ENCODE measurements at regions not wholly inside any gene's neighbourhood (a gene's known extent, or its start where the extent isn't known, plus 50 kb on each side); places are given as distances from the start of the nearest gene placed in this dataset.

DNA sequence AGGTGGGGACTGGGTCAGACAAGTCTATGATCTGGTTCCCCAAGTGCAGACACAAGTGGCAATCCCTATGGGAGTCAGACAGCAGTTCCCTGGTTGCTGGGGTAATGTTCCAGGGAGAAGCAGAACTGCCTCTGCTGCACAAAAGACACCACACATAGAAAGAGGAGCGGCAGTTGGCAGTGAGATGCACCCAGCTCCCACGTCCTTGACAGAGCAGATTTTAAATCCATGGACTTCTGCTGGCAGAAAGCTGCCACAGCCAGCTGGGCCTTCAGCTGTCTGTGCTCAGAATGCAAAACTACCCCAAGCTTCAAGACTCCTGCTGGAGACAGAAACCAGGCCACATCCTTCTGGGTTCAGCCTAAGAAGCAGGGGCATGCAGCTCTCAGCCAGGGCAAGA is 147.2 kb downstream of the ETAA1 start:
- no peak for DNase-seq
- no peaks in the 10 kb centered on the region for H3K36me3 ChIP-seq
- no peak overlapping the region for H3K27ac ChIP-seq
- no peaks in the 10 kb centered on the region for H3K4me1 ChIP-seq
- no peaks in the 10 kb centered on the region for H3K27me3 ChIP-seq
- no peak overlapping the region for H3K4me3 ChIP-seq
- intact Hi-C loops (cut with DNase I; ENCODE audit: low total_unique reads) (no loop called here), in situ Hi-C loops (cut with MboI; ENCODE audit: low pct_ligation_motif_present in 1 of 4, low pct_unique_long_range_greater_than_20kb in 1 of 4, low sequenced_read_pairs in 3 of 4) (no loop called here)
- 50% methylated on average over 2 of the region's 2 CpGs; no CpG with 5 or more reads in 1 of the 2 donors for WGBS, 2 donors (ENCODE audit: low coverage in 1 of 2)
- no peak for TF ChIP-seq POLR2A (IDR thresholded peaks at IDR 0.05)
- TF ChIP-seq, protein P1, sequence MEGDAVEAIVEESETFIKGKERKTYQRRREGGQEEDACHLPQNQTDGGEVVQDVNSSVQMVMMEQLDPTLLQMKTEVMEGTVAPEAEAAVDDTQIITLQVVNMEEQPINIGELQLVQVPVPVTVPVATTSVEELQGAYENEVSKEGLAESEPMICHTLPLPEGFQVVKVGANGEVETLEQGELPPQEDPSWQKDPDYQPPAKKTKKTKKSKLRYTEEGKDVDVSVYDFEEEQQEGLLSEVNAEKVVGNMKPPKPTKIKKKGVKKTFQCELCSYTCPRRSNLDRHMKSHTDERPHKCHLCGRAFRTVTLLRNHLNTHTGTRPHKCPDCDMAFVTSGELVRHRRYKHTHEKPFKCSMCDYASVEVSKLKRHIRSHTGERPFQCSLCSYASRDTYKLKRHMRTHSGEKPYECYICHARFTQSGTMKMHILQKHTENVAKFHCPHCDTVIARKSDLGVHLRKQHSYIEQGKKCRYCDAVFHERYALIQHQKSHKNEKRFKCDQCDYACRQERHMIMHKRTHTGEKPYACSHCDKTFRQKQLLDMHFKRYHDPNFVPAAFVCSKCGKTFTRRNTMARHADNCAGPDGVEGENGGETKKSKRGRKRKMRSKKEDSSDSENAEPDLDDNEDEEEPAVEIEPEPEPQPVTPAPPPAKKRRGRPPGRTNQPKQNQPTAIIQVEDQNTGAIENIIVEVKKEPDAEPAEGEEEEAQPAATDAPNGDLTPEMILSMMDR (IDR thresholded peaks at IDR 0.05): no peak
- TF ChIP-seq EP300 (IDR thresholded peaks at IDR 0.05; ENCODE audit: low read depth): no peak
- TF ChIP-seq POLR2AphosphoS5 (IDR thresholded peaks at IDR 0.05): no peak
- H3K9me3 ChIP-seq: peaks cover 6 to 8% of the 10 kb centered on the region in 2 donors

DNA sequence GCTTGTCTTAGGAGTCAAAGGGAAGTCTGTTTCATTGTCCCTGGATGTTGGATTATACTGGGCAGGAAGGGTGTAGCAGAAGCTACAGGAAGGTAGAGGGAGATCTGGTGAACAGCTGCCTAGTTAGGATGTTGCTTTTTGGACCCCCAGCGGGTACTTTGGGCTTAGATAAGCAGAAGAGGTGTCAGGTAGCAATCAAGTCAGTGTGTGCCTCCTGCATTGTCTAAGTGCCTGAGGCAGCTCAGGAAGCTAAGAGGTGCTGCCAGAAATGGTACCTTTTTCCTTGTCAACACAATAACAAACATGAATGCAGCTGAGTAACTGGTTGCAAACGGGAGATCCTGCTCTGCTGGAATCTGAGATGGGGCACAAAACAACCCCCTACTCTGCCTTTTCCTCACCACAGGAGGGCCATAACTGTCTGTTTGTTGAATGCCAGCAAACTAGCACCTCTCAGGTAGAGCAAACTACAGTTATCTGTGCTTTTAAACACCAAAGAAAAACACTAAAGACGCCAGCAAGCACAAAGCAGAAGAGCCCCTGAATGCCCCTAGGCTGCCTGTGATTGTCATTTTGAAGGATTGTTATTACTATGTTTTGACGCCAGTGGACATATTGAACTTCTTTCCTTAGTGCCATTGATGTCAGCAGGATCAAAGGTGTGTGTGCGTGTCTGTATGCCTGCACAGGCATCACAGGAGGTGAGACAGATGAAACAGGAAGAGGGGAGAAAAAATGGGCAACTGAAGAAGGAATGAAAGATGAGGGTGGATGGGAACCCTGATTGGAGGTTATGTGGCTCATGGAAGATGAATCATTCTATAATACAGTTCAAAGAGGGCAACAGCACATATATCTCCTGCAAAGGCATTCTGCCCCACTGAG is 151.4 kb downstream of the ETAA1 start:
- no peak for TF ChIP-seq POLR2AphosphoS5 (IDR thresholded peaks at IDR 0.05)
- TF ChIP-seq EP300 (IDR thresholded peaks at IDR 0.05; ENCODE audit: low read depth): no peak
- TF ChIP-seq POLR2A (IDR thresholded peaks at IDR 0.05): no peak
- TF ChIP-seq, protein P1 (IDR thresholded peaks at IDR 0.05): no peak
- Histone ChIP-seq H3K4me1 (no peaks in the 10 kb centered on the region), H3K27ac (no peak overlapping the region), H3K36me3 (no peaks in the 10 kb centered on the region), H3K27me3 (no peaks in the 10 kb centered on the region), H3K9me3 (no peaks in the 10 kb centered on the region), H3K4me3 (no peak overlapping the region)
- in situ Hi-C loops (cut with MboI; ENCODE audit: low pct_ligation_motif_present in 1 of 4, low pct_unique_long_range_greater_than_20kb in 1 of 4, low sequenced_read_pairs in 3 of 4) (no loop called here), intact Hi-C loops (cut with DNase I; ENCODE audit: low total_unique reads) (no loop called here)
- WGBS, 2 donors (ENCODE audit: low coverage in 1 of 2): 64 to 79% methylated on average over 3 to 5 of the region's 5 CpGs
- DNase-seq: no peak

DNA sequence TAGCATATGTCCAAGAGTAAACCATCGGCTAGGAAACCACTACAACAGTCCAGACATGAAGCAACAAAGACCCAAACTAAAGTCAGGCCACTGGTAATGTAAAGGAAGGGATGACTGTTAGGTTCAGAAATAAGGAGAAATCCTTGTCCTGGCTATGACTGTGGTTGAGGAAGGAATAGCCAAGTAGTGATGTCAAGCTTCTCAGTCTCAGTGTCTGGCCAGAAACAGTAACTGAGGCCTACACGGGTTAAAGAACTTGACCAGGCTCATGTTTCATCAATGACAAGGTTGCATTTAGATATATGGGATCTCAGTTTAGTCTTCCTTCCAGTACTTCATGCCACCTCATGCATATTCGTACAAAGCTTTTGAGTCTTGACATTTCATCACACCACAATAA is 162.0 kb downstream of the ETAA1 start:
- in situ Hi-C loops (cut with MboI; ENCODE audit: low pct_ligation_motif_present in 1 of 4, low pct_unique_long_range_greater_than_20kb in 1 of 4, low sequenced_read_pairs in 3 of 4) (no loop called here), intact Hi-C loops (cut with DNase I; ENCODE audit: low total_unique reads) (no loop called here)
- Histone ChIP-seq H3K9me3 (no peaks in the 10 kb centered on the region), H3K27ac (no peak overlapping the region), H3K27me3 (peaks cover 7% of the 10 kb centered on the region), H3K4me3 (no peak overlapping the region), H3K36me3 (no peaks in the 10 kb centered on the region), H3K4me1 (peaks cover 0 to 4% (median 0%) of the 10 kb centered on the region in 4 donors)
- TF ChIP-seq POLR2AphosphoS5 (IDR thresholded peaks at IDR 0.05) (no peak), EP300 (IDR thresholded peaks at IDR 0.05; ENCODE audit: low read depth) (no peak), POLR2A (IDR thresholded peaks at IDR 0.05) (no peak)
- TF ChIP-seq, protein P1 (IDR thresholded peaks at IDR 0.05): no peak
- WGBS, 2 donors (ENCODE audit: low coverage in 1 of 2): 81 to 82% methylated on average over 3 of the region's 3 CpGs
- no peak for DNase-seq

DNA sequence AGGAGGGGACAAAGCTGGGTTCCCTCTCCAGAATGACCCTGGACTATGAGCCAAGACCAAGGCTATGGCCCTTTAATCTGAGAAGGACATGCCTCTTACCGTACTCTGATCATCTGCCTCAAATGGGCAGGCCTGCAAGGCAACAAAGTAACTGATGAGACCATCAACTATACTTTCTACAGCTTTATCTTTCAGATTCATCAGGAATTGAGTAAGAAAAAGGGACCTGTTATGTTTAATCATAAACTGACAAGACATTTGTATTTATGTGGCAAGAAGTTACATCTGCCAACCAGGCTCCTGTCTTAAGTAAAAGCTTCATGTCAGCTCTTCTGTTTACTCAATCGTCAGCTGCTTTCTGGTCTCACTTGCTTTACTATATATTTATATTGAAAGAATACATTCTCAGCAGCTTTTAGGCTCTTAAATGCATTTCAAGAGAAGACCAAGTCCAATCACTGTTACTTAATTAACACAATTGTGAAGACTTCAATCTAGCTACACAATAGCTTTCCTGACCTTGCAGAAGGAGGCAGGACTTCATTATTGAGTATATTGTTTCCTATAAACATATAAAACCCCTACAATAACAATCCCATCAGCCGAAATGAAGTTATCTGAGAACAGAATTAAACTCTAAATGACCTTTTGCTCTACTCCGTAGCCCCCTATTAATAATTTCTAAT is 163.8 kb downstream of the ETAA1 start:
- no peak overlapping the region for H3K4me3 ChIP-seq
- peaks cover 7% of the 10 kb centered on the region for H3K27me3 ChIP-seq
- 42 to 53% methylated on average over 4 of the region's 4 CpGs for WGBS, 2 donors (ENCODE audit: low coverage in 1 of 2)
- TF ChIP-seq, protein P1 (IDR thresholded peaks at IDR 0.05): no peak
- TF ChIP-seq POLR2A (IDR thresholded peaks at IDR 0.05): no peak
- TF ChIP-seq POLR2AphosphoS5 (IDR thresholded peaks at IDR 0.05): no peak
- no peak for TF ChIP-seq EP300 (IDR thresholded peaks at IDR 0.05; ENCODE audit: low read depth)
- H3K36me3 ChIP-seq: no peaks in the 10 kb centered on the region
- no peak overlapping the region for H3K27ac ChIP-seq
- peaks cover 0 to 4% (median 0%) of the 10 kb centered on the region in 4 donors for H3K4me1 ChIP-seq
- H3K9me3 ChIP-seq: no peaks in the 10 kb centered on the region
- DNase-seq: no peak
- in situ Hi-C loops (cut with MboI; ENCODE audit: low pct_ligation_motif_present in 1 of 4, low pct_unique_long_range_greater_than_20kb in 1 of 4, low sequenced_read_pairs in 3 of 4) (no loop called here), intact Hi-C loops (cut with DNase I; ENCODE audit: low total_unique reads) (no loop called here)

All from transverse colon (tissue), 4 donors.